ENCODE measurements at regions not wholly inside any gene's neighbourhood (a gene's known extent, or its start where the extent isn't known, plus 50 kb on each side); places are given as distances from the start of the nearest gene placed in this dataset.

DNA sequence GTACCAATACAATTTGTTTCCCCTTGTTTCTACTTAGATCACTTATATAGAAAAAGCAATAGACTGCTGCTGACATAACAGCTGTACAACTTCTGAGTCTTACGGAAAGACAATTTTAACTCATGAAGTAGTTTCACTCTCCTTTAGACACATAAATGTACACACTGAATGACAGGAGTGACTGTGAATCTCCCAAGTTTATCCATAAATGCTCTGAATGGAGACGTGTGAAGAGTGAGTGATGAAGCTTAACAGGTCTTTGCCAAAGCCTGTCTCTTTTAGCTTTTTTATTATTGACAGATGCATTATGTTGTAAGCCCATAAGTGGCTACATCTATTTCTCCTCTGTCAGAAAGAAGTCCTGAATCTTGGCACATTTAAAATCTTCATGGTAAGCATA lies 265.9 kb downstream of the TRIM36 start:
- TF ChIP-seq, protein P1, sequence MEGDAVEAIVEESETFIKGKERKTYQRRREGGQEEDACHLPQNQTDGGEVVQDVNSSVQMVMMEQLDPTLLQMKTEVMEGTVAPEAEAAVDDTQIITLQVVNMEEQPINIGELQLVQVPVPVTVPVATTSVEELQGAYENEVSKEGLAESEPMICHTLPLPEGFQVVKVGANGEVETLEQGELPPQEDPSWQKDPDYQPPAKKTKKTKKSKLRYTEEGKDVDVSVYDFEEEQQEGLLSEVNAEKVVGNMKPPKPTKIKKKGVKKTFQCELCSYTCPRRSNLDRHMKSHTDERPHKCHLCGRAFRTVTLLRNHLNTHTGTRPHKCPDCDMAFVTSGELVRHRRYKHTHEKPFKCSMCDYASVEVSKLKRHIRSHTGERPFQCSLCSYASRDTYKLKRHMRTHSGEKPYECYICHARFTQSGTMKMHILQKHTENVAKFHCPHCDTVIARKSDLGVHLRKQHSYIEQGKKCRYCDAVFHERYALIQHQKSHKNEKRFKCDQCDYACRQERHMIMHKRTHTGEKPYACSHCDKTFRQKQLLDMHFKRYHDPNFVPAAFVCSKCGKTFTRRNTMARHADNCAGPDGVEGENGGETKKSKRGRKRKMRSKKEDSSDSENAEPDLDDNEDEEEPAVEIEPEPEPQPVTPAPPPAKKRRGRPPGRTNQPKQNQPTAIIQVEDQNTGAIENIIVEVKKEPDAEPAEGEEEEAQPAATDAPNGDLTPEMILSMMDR (IDR thresholded peaks at IDR 0.05), result no peak
- no peak for TF ChIP-seq POLR2A (IDR thresholded peaks at IDR 0.05)
